ENCODE measurements at regions not wholly inside any gene's neighbourhood (a gene's known extent, or its start where the extent isn't known, plus 50 kb on each side); places are given as distances from the start of the nearest gene placed in this dataset.

- TF ChIP-seq POLR2A (IDR thresholded peaks at IDR 0.05) (no peak), CTCF (IDR thresholded peaks at IDR 0.05 in 8 of 11, conservative IDR thresholded peaks at IDR 0.05 in 3 of 11) (no peak)
Measured at GRCh38 chr15:38201714-38202113, 50.9 kb upstream of the SPRED1 start.

All from spleen (tissue), 7 donors.